OCI-LY3 (cell line): ENCODE measurements at regions not wholly inside any gene's neighbourhood (a gene's known extent, or its start where the extent isn't known, plus 50 kb on each side); places are given as distances from the start of the nearest gene placed in this dataset.

Source experiments
- H2AFZ ChIP-seq: fragments of 200-600, 300-600 bp; shearing (Covaris generic); 2 replicates; pipeline ENCODE4 v1.6.0; 2014; ENCODE audit warnings: antibody characterized with exemption, low read depth, low read length
- H3K27ac ChIP-seq: fragments of 200-600, 300-600 bp; sonication (generic); 2 replicates; pipeline ENCODE4 v1.5.1; 2014; ENCODE audit warnings: mild to moderate bottlenecking, low read length, moderate library complexity, mixed read lengths
- H3K27me3 ChIP-seq: fragments of 200-600, 300-600 bp; sonication (generic); 2 replicates; pipeline ENCODE4 v1.6.1; 2014; ENCODE audit warnings: low read depth, low read length, mixed read lengths
- H3K36me3 ChIP-seq: fragments of 200-600, 300-600 bp; sonication (generic); replicated peaks from 2 replicates; pipeline ENCODE3; 2014; ENCODE audit warnings: low read depth, low read length, mixed read lengths
- H3K4me1 ChIP-seq: fragments of 300-600, 200-600 bp; sonication (generic); 2 replicates; pipeline ENCODE4 v1.6.1; 2014; ENCODE audit warnings: low read length, mixed read lengths
- H3K4me2 ChIP-seq: fragments of 200-600, 300-600 bp; sonication (generic); 2 replicates; pipeline ENCODE4 v1.6.1; 2014; ENCODE audit warnings: low read length, mixed read lengths
- H3K4me3 ChIP-seq: fragments of 300-600, 200-600 bp; sonication (generic); 2 replicates; pipeline ENCODE4 v1.5.1; 2014; ENCODE audit warnings: antibody characterized with exemption, mild to moderate bottlenecking, low read length, moderate library complexity
- H3K79me2 ChIP-seq: fragments of 300-600, 200-600 bp; shearing (Covaris generic); 2 replicates; pipeline ENCODE4 v1.6.1; 2014; ENCODE audit warnings: mild to moderate bottlenecking, low read length, mixed read lengths
- H3K9ac ChIP-seq: fragments of 300-600, 200-600 bp; shearing (Covaris generic); 2 replicates; pipeline ENCODE4 v1.6.0; 2014; ENCODE audit warnings: mild to moderate bottlenecking, low read length, moderate library complexity
- H3K9me3 ChIP-seq: fragments of 200-600, 300-600 bp; shearing (Covaris generic); 2 replicates; pipeline ENCODE4 v1.6.1; 2014; ENCODE audit warnings: low read length, mixed read lengths; ENCODE audit not compliant: insufficient read depth
- H4K20me1 ChIP-seq: fragments of 200-600, 300-600 bp; sonication (generic); 2 replicates; pipeline ENCODE4 v1.6.1; 2016; ENCODE audit warnings: low read length, mixed read lengths; ENCODE audit not compliant: insufficient read depth
- EZH2phosphoT487 ChIP-seq: fragments of 200-600 bp; shearing (Covaris generic); IDR thresholded peaks from 2 replicates; pipeline ENCODE4 v1.6.1; 2018; ENCODE audit warnings: antibody characterized with exemption, mixed run types, low read depth
- TF ChIP-seq, protein P1 (sequence below): fragments of 200-600, 300-600 bp; sonication (generic); IDR thresholded peaks from 2 replicates; pipeline ENCODE4 v1.5.1; 2014; ENCODE audit warnings: antibody characterized with exemption, low read length, low read depth

DNA sequence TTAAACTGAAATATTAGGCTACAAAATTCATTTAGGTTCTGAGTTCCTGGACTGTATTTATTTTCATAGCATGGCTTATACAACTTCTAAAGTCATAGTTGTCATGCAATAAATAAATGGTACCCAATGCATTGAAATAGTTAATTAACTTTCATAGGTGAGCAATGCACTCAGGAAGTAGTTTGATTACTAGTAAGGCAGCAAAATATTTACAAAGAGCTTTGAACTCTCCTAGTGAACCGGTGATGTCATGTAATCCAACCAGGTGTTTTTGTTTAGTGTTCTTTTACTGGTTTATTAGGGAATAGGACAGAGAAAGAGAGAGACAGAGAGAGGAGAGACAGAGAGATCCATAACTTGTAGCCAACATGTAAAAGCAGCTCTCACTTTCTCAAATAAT, 228.6 kb upstream of the CTSO start:
- Histone ChIP-seq H3K4me1 (no peaks in the 10 kb centered on the region), H4K20me1 (no peaks in the 10 kb centered on the region), H2AFZ (no peak overlapping the region), H3K9me3 (no peaks in the 10 kb centered on the region), H3K4me3 (no peak overlapping the region), H3K9ac (no peak overlapping the region), H3K79me2 (no peaks in the 10 kb centered on the region), H3K27me3 (no peaks in the 10 kb centered on the region), H3K4me2 (no peak overlapping the region), H3K27ac (no peak overlapping the region), H3K36me3 (no peaks in the 10 kb centered on the region)
- TF ChIP-seq, protein P1, sequence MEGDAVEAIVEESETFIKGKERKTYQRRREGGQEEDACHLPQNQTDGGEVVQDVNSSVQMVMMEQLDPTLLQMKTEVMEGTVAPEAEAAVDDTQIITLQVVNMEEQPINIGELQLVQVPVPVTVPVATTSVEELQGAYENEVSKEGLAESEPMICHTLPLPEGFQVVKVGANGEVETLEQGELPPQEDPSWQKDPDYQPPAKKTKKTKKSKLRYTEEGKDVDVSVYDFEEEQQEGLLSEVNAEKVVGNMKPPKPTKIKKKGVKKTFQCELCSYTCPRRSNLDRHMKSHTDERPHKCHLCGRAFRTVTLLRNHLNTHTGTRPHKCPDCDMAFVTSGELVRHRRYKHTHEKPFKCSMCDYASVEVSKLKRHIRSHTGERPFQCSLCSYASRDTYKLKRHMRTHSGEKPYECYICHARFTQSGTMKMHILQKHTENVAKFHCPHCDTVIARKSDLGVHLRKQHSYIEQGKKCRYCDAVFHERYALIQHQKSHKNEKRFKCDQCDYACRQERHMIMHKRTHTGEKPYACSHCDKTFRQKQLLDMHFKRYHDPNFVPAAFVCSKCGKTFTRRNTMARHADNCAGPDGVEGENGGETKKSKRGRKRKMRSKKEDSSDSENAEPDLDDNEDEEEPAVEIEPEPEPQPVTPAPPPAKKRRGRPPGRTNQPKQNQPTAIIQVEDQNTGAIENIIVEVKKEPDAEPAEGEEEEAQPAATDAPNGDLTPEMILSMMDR = no peak
- no peak for TF ChIP-seq EZH2phosphoT487

DNA sequence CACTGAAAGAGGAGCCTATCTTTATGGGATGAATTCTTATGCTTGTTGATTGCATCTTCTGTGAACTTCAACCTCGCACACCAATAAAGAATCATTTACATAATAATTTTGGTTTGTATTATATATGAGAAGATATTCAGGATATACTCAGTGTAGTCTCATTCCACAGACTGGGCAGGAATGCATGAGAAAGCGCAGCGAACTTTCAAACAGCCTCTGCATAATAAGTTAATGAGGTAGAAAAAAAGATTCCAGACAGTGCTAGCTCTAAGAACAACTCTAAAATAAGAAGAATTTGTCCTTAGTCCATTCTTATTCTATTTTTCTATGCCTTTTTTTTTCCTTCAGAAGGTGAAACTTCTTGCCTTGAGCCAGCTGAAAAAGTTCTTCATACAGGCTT, 224.3 kb upstream of the CTSO start:
- Histone ChIP-seq H2AFZ (no peak overlapping the region), H3K27me3 (no peaks in the 10 kb centered on the region)

DNA sequence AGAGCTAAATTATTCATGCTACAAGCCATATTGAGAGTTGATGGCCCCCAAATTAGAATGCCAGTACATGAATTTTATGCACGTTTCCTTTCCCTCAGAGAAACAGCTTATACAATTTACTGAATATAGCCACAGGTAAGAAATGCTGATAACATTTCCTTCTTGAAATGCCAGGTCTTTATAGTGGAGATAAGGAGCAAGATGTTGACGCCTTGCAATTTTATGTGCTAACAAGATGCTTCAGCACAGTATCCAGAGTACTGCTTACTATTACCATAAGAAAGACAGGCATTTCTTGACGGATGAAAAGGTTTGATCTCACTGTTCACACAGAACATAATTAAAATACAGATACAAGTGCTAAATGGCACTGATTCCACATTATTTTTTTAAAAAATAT, 223.2 kb upstream of the CTSO start:
- H3K79me2 ChIP-seq = no peaks in the 10 kb centered on the region
- H3K4me1 ChIP-seq = no peaks in the 10 kb centered on the region
- H3K27me3 ChIP-seq = no peaks in the 10 kb centered on the region
- H3K36me3 ChIP-seq = no peaks in the 10 kb centered on the region
- H3K9me3 ChIP-seq = no peaks in the 10 kb centered on the region
- H3K4me2 ChIP-seq = no peak overlapping the region
- TF ChIP-seq, protein P1 = no peak
- no peak for TF ChIP-seq EZH2phosphoT487
- no peak overlapping the region for H3K4me3 ChIP-seq
- no peak overlapping the region for H3K27ac ChIP-seq
- no peak overlapping the region for H2AFZ ChIP-seq
- no peaks in the 10 kb centered on the region for H4K20me1 ChIP-seq
- H3K9ac ChIP-seq = no peak overlapping the region

More for the DNA sequence above, 224.3 kb upstream of the CTSO start:
- Histone ChIP-seq H3K4me3 (no peak overlapping the region), H3K27ac (no peak overlapping the region), H3K79me2 (no peaks in the 10 kb centered on the region), H3K4me2 (no peak overlapping the region), H3K4me1 (no peaks in the 10 kb centered on the region), H3K36me3 (no peaks in the 10 kb centered on the region), H4K20me1 (no peaks in the 10 kb centered on the region), H3K9ac (no peak overlapping the region), H3K9me3 (no peaks in the 10 kb centered on the region)
- TF ChIP-seq, protein P1 = no peak

DNA sequence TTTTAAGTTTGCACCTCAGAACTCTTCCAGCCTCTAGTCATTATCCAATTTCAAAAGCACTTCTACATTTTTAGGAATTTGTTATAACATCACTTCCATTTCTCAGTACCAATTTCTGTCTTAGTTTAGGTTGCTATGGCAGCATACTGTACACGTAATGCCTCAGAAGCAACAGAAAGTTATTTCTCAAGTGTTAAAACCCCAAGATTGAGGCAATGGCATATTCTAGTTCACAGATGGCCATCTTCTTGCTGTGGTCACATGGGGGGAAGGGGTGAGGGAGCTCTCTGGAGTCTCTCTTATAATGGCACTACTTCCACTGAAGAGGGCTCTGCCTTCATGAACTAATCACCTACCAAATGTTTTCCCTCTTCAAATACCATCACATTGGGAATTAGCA, 220.3 kb upstream of the CTSO start:
- Histone ChIP-seq H3K4me1 (no peaks in the 10 kb centered on the region), H3K36me3 (no peaks in the 10 kb centered on the region), H3K79me2 (no peaks in the 10 kb centered on the region), H3K9ac (no peak overlapping the region), H3K9me3 (no peaks in the 10 kb centered on the region), H2AFZ (no peak overlapping the region), H3K27me3 (no peaks in the 10 kb centered on the region), H3K4me2 (no peak overlapping the region), H4K20me1 (no peaks in the 10 kb centered on the region), H3K4me3 (no peak overlapping the region), H3K27ac (no peak overlapping the region)
- no peak for TF ChIP-seq EZH2phosphoT487
- TF ChIP-seq, protein P1 = no peak
